ENCODE measurements at regions not wholly inside any gene's neighbourhood (a gene's known extent, or its start where the extent isn't known, plus 50 kb on each side); places are given as distances from the start of the nearest gene placed in this dataset.
"Not testable (repeated sequence)": the region's sequence is repeated elsewhere in the genome, so short reads cannot be mapped to it uniquely, and the experiment has no call there.

DNA sequence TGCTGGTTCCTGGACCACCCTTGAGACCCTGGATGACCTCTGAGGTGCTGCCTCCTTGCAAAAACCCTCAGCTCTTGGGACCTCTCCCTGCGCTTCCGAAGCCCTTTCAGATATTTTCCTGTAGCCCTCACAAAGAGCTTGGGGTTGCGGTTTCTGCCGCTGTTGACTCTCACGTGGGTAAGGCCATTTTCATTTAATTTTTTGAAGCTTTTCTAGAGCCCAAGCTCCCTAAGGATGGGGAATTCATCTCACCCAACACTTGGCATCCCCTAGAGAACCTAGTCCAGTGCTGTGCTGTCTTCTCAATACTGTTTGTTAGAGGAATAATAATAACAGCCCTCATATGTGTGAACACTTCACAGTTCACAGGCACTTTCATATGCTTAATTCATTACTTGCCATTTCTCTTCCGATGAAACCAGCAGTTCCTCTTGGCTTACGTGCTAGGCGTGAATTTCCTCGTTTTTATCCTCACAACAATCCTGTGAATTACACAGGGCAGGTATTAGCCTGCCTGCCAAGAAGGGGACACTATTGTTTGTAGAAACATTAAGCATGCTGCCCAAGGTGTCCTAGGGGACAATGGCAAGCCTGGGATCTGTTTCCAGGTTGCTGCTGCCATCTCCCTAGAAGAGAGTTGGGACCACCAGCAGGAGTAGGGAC lies 71.6 kb upstream of the CTBP2 start:
- Histone ChIP-seq H3K27me3 (ENCODE audit: insufficient read depth, low read length) (no peaks in the 10 kb centered on the region), H3K9ac (ENCODE audit: low read depth, low read length) (no peak overlapping the region), H3K4me3 (ENCODE audit: low read length) (no peak overlapping the region), H3K4me1 (ENCODE audit: insufficient read depth, low read length) (peaks cover 14% of the 10 kb centered on the region), H3K9me3 (ENCODE audit: insufficient read depth, low read depth, low read length) (no peaks in the 10 kb centered on the region), H3K27ac (ENCODE audit: low read length) (no peak overlapping the region), H3K36me3 (ENCODE audit: insufficient read depth, low read depth, low read length) (no peaks in the 10 kb centered on the region)

DNA sequence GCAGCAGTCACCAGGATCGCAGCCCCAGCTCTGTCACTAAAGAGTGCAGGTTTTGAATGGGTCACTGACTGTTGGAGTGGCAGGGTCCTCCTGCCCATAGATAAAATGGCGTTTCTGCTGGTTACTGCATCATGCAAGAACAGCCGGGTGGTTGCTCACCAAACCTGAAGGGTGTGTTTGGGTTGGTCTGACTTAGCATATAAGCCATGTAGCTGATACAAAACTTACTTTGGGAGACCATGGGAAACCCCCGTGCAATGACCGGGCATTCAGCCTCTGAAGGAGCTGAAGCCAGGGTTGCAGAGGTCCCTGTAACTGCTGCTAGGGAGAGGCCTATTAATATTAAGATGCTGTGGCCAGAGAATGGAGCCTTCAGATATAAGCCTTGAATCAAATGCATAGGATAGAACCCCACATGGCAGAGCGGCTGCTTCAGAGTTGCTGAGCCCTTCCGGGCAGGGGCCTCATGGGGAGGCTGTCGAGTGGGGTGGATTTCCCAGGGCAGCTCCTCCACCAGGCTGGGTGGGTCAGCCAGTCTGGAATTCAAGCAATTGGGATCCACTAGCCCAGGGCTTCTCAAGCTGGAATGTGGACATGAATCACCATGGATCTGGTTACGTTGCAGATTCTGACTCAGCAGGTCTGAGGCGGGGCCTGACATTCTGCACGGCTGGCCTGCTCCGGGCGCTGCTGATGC lies 70.9 kb upstream of the CTBP2 start:
- Histone ChIP-seq H3K4me1 (ENCODE audit: insufficient read depth, low read length) (peaks cover 14% of the 10 kb centered on the region), H3K27ac (ENCODE audit: low read length) (no peak overlapping the region), H3K9ac (ENCODE audit: low read depth, low read length) (no peak overlapping the region), H3K4me3 (ENCODE audit: low read length) (no peak overlapping the region), H3K36me3 (ENCODE audit: insufficient read depth, low read depth, low read length) (no peaks in the 10 kb centered on the region), H3K27me3 (ENCODE audit: insufficient read depth, low read length) (no peaks in the 10 kb centered on the region), H3K9me3 (ENCODE audit: insufficient read depth, low read depth, low read length) (no peaks in the 10 kb centered on the region)

DNA sequence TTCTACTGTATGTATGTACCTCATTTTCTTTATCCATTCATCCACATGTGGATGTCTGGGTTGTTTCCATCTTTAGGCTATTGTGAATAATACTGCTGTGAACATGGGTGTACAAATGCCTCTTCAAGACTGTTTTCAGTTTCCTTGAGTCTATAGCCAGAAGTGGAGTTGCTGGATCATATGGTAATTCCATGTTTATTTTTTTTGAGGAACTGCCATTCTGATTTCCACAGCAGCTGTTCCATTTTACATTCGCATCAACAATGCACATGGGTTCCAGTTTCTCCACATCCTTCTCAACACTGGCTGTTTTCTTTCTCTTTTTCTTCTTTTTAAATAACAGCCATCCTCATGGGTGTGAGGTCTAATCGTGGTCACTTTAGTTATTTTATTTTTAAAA lies 69.9 kb upstream of the CTBP2 start:
- no peaks in the 10 kb centered on the region for H3K9me3 ChIP-seq (ENCODE audit: insufficient read depth, low read depth, low read length)
- H3K9ac ChIP-seq (ENCODE audit: low read depth, low read length), result no peak overlapping the region
- H3K4me1 ChIP-seq (ENCODE audit: insufficient read depth, low read length), result peaks cover 14% of the 10 kb centered on the region
- no peak overlapping the region for H3K4me3 ChIP-seq (ENCODE audit: low read length)
- no peak overlapping the region for H3K27ac ChIP-seq (ENCODE audit: low read length)
- H3K27me3 ChIP-seq (ENCODE audit: insufficient read depth, low read length), result no peaks in the 10 kb centered on the region
- H3K36me3 ChIP-seq (ENCODE audit: insufficient read depth, low read depth, low read length), result no peaks in the 10 kb centered on the region

DNA sequence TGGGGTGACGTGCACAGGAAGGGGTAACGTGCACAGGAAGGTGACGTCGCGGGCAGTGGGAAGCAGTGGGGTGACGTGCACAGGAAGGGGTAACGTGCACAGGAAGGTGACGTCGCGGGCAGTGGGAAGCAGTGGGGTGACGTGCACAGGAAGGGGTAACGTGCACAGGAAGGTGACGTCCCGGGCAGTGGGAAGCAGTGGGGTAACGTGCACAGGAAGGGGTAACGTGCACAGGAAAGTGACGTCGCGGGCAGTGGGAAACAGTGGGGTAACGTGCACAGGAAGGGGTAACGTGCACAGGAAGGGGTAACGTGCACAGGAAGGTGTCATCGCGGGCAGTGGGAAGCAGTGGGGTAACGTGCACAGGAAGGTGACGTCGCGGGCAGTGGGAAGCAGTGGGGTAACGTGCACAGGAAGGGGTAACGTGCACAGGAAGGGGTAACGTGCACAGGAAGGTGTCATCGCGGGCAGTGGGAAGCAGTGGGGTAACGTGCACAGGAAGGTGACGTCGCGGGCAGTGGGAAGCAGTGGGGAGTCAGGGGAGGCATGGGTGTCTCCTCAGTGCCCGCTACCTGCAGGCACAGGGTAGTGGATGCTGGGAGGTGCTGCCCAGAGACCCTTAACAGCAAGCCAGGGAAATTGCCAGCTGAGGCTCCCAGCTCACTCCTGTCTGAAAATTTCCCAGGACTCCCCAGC lies 68.0 kb upstream of the CTBP2 start:
- not testable (repeated sequence) for H3K9ac ChIP-seq (ENCODE audit: low read depth, low read length); H3K4me1 ChIP-seq (ENCODE audit: insufficient read depth, low read length); H3K36me3 ChIP-seq (ENCODE audit: insufficient read depth, low read depth, low read length); H3K27ac ChIP-seq (ENCODE audit: low read length); H3K4me3 ChIP-seq (ENCODE audit: low read length); H3K27me3 ChIP-seq (ENCODE audit: insufficient read depth, low read length); H3K9me3 ChIP-seq (ENCODE audit: insufficient read depth, low read depth, low read length)

DNA sequence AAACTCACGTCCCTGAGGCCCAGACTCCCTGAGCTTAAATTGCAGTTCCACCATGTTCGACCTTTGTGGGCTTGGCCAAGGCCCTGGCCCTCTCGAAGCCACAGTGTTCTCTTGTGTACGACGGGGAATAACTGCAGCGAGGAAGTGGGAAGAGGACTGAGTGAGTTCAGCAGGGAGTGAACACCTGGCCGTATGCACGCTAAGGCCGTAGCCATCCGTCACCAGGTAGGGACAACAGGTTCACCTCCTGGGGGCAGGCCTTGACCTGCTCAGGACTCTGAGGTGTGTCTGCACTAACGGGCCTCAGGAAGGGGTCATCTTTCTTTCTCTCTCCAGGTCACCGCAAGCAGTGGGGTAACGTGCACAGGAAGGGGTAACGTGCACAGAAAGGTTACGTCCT lies 67.2 kb upstream of the CTBP2 start:
- no peak overlapping the region for H3K27ac ChIP-seq (ENCODE audit: low read length)
- no peaks in the 10 kb centered on the region; the same call in 1 of the 2 replicates for H3K4me1 ChIP-seq (ENCODE audit: insufficient read depth, low read length)
- H3K9ac ChIP-seq (ENCODE audit: low read depth, low read length), result no peak overlapping the region
- H3K36me3 ChIP-seq (ENCODE audit: insufficient read depth, low read depth, low read length), result no peaks in the 10 kb centered on the region
- H3K27me3 ChIP-seq (ENCODE audit: insufficient read depth, low read length), result no peaks in the 10 kb centered on the region
- H3K9me3 ChIP-seq (ENCODE audit: insufficient read depth, low read depth, low read length), result no peaks in the 10 kb centered on the region
- H3K4me3 ChIP-seq (ENCODE audit: low read length), result no peak overlapping the region

DNA sequence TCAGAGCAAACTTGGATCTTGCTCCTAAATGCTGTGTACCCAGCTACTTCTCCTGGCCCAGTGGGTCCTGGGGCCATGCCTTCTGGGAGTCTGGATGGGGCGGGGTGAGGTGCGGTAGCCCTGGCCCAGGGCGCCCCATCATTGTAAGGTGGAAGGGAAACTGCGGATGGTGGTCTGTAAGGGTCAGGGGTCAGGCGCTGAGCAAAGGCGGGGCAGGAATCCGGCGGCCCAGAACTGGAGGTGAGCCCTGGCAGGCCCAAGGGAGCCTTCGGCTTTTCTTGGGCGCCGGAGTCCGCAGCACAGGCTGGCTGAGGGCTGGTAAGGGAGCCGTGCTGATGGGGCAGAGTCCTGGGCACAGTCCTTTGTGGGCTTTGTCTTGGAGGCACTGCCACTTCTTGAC lies 66.5 kb upstream of the CTBP2 start:
- H3K27ac ChIP-seq (ENCODE audit: low read length), result no peak overlapping the region
- H3K4me3 ChIP-seq (ENCODE audit: low read length), result no peak overlapping the region
- H3K27me3 ChIP-seq (ENCODE audit: insufficient read depth, low read length), result no peaks in the 10 kb centered on the region
- no peaks in the 10 kb centered on the region for H3K36me3 ChIP-seq (ENCODE audit: insufficient read depth, low read depth, low read length)
- H3K9me3 ChIP-seq (ENCODE audit: insufficient read depth, low read depth, low read length), result no peaks in the 10 kb centered on the region
- H3K9ac ChIP-seq (ENCODE audit: low read depth, low read length), result no peak overlapping the region
- no peaks in the 10 kb centered on the region; the same call in 1 of the 2 replicates for H3K4me1 ChIP-seq (ENCODE audit: insufficient read depth, low read length)

DNA sequence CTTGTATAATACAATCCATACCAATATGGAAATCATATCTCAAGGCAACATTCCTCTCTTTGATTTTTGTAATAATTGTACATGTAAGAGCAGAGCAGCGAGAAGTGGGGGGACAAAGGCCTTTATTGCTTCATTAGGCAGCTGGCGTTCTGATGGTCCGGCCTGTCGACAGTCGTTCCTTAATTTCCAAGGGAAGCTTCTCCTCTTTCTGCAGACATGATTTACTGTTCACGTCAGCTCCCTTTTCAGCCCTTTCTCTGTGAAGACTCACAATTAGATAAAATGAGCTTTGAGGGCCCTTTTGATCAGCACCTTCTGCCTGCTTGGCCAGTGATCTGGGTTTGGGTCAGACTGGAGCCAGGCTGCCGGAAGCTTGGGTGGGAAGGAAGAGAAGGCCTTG lies 65.6 kb upstream of the CTBP2 start:
- Histone ChIP-seq H3K4me1 (ENCODE audit: insufficient read depth, low read length) (no peaks in the 10 kb centered on the region), H3K36me3 (ENCODE audit: insufficient read depth, low read depth, low read length) (no peaks in the 10 kb centered on the region), H3K27me3 (ENCODE audit: insufficient read depth, low read length) (no peaks in the 10 kb centered on the region; the same call in 1 of the 2 replicates), H3K4me3 (ENCODE audit: low read length) (no peak overlapping the region), H3K9ac (ENCODE audit: low read depth, low read length) (no peak overlapping the region), H3K9me3 (ENCODE audit: insufficient read depth, low read depth, low read length) (no peaks in the 10 kb centered on the region), H3K27ac (ENCODE audit: low read length) (no peak overlapping the region)

DNA sequence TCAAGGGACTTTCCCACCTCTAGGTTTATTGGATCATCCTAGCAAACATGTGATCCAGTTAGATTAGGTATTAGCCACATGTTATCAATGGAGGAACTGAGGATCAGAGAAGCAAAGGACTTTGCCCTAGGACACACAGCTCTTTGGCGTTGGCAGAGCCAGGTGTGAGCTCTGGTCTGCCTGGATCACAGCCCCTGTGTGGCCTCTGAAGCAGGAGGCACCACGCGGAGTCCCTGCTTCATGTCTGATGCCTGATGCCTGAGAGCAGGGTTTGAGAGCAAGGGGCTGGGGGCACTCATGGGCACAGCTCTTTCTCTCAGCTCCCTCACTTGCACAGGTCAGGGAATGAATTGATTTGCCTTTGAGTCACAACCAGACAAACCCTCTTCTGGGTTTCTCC lies 64.7 kb upstream of the CTBP2 start:
- H3K4me3 ChIP-seq (ENCODE audit: low read length), result no peak overlapping the region
- H3K9me3 ChIP-seq (ENCODE audit: insufficient read depth, low read depth, low read length), result no peaks in the 10 kb centered on the region
- H3K27ac ChIP-seq (ENCODE audit: low read length), result no peak overlapping the region
- no peak overlapping the region for H3K9ac ChIP-seq (ENCODE audit: low read depth, low read length)
- H3K36me3 ChIP-seq (ENCODE audit: insufficient read depth, low read depth, low read length), result no peaks in the 10 kb centered on the region
- H3K27me3 ChIP-seq (ENCODE audit: insufficient read depth, low read length), result no peaks in the 10 kb centered on the region; the same call in 1 of the 2 replicates
- H3K4me1 ChIP-seq (ENCODE audit: insufficient read depth, low read length), result no peaks in the 10 kb centered on the region

DNA sequence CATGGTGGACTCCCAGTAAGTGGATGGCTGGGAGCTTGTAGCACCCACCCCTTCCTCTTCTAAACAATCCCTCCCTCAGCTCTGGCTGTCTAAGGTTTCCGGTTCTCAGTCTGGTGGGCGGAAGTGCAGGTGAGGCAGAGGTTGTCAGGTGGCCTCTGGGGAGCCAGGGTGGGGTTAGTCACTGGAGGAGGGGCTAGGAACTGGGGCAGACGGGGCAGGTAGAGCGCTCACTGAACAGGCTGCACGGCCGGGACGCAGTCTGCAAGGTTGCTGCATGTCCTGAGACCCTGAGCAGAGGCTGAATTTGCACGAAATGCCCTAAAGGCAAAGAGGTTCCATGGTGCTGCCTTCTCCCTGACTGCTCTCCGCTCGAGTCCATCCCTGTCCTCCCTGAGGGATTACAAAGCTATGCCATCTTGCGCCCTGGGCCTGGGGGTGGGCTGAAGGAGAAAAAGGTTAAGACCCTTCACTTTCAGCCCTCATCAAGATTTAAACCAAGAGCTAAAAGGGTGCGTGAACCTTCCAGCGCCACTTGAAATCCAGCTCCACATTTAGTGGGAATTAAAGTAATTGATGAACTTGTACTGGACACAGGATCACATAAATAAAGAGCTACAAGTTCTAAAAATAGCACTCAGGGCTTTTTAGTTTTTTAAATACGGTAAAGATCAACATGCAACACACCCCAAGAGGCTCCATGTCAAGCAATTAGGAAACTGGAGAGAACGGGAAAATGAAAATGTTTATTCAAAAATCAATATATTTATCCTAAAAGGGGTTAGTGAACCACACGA lies 62.3 kb upstream of the CTBP2 start:
- no peaks in the 10 kb centered on the region; the same call in 1 of the 2 replicates for H3K27me3 ChIP-seq (ENCODE audit: insufficient read depth, low read length)

DNA sequence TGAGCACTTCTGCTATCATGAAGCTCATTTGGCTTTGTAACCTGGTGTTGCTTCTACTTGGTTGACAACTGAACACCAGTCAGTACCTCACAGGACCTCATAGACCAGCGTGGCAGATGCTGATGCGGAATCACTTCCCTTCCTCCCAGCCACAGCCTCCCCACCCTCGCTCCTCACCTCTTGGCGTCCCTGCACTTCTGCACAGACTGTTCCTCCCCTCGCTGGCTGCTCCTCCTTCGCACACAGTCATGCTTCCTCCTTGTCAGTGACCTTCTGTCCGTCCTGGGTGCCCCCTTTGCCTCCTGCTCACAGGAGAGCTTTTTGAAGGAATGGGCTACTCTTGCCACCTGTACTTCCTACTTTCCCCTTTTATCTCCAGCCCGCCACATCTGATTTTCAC lies 61.4 kb upstream of the CTBP2 start:
- Histone ChIP-seq H3K4me1 (ENCODE audit: insufficient read depth, low read length) (no peaks in the 10 kb centered on the region), H3K27ac (ENCODE audit: low read length) (no peak overlapping the region)

More for the DNA sequence above, 62.3 kb upstream of the CTBP2 start:
- Histone ChIP-seq H3K27ac (ENCODE audit: low read length) (no peak overlapping the region), H3K36me3 (ENCODE audit: insufficient read depth, low read depth, low read length) (no peaks in the 10 kb centered on the region), H3K4me1 (ENCODE audit: insufficient read depth, low read length) (no peaks in the 10 kb centered on the region), H3K9me3 (ENCODE audit: insufficient read depth, low read depth, low read length) (no peaks in the 10 kb centered on the region), H3K4me3 (ENCODE audit: low read length) (no peak overlapping the region), H3K9ac (ENCODE audit: low read depth, low read length) (no peak overlapping the region)

DNA sequence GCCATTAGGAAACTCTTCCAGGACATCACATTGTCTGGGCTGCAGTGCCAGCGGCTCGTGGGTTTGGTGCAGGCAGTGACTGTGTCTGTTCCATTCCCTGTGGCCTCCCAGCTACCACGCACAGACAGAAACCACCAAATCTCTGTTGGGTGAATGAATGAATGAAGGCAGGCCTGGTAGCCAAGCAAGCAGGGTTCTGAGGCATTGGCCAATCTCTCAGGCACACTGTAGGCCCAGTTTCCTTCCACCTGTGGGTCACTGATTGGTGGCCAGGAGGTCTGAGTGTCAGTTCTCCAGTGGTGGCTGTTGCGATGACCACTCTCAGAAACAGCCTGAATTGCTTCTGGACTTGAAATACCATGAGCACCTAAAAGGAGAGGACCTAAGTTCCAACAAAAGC lies 59.4 kb upstream of the CTBP2 start:
- Histone ChIP-seq H3K36me3 (ENCODE audit: insufficient read depth, low read depth, low read length) (no peaks in the 10 kb centered on the region), H3K9ac (ENCODE audit: low read depth, low read length) (no peak overlapping the region), H3K27me3 (ENCODE audit: insufficient read depth, low read length) (no peaks in the 10 kb centered on the region; the same call in 1 of the 2 replicates), H3K4me1 (ENCODE audit: insufficient read depth, low read length) (no peaks in the 10 kb centered on the region), H3K9me3 (ENCODE audit: insufficient read depth, low read depth, low read length) (no peaks in the 10 kb centered on the region), H3K4me3 (ENCODE audit: low read length) (no peak overlapping the region), H3K27ac (ENCODE audit: low read length) (no peak overlapping the region)

More for the DNA sequence above, 61.4 kb upstream of the CTBP2 start:
- Histone ChIP-seq H3K9me3 (ENCODE audit: insufficient read depth, low read depth, low read length) (no peaks in the 10 kb centered on the region), H3K27me3 (ENCODE audit: insufficient read depth, low read length) (no peaks in the 10 kb centered on the region; the same call in 1 of the 2 replicates), H3K36me3 (ENCODE audit: insufficient read depth, low read depth, low read length) (no peaks in the 10 kb centered on the region), H3K9ac (ENCODE audit: low read depth, low read length) (no peak overlapping the region), H3K4me3 (ENCODE audit: low read length) (no peak overlapping the region)

All from iPS-20b (cell line).